Esophagus muscularis mucosa (tissue), 4 donors: ENCODE measurements at regions not wholly inside any gene's neighbourhood (a gene's known extent, or its start where the extent isn't known, plus 50 kb on each side); places are given as distances from the start of the nearest gene placed in this dataset.

Source experiments
- EP300 ChIP-seq: sonication (generic); formaldehyde crosslinking; IDR thresholded peaks from one replicate; pipeline ENCODE4 v1.6.1; 2017; ENCODE audit warnings: antibody characterized with exemption
- POLR2A ChIP-seq: fragments of 450-650 bp; IDR thresholded peaks from one replicate; pipeline ENCODE4 v1.6.1; 2017; ENCODE audit warnings: antibody characterized with exemption, moderate library complexity, mild to moderate bottlenecking, low read depth
- POLR2AphosphoS5 ChIP-seq, 2 donors: sonication (generic); formaldehyde crosslinking; IDR thresholded peaks; one replicate each; pipeline ENCODE4 v1.6.1; 2017; ENCODE audit warnings: antibody characterized with exemption in 2 of 2
- TF ChIP-seq, protein P1 (sequence below), 3 experiments: fragments of 200-600 bp in 2 of 3; fragments of 450-650 bp in 1 of 3; sonication (generic) in 2 of 3; IDR thresholded peaks; one replicate each; pipeline ENCODE4 v1.5.1; 2017 to 2019; ENCODE audit warnings: antibody characterized with exemption in 3 of 3, mild to moderate bottlenecking in 2 of 3, moderate library complexity in 1 of 3

DNA sequence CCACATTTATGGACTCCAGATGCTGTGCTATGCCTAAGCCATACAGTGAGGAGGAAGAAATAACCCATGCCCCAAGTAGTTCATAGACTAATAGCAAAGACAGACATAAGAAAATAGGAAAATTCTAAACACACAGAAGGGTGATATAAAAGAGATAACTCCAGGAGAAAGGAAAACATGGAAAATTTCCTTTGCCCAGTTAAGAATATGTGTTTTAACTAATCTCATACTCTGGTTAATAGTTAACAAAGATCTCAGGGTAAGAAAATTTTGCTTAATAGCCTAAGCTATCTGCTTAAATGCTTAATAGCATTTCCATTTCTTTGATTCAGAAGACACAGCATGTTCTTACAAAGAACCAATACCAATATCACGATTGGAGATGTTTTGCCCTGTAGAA is 358.0 kb downstream of the MSX2 start:
- TF ChIP-seq, protein P1, sequence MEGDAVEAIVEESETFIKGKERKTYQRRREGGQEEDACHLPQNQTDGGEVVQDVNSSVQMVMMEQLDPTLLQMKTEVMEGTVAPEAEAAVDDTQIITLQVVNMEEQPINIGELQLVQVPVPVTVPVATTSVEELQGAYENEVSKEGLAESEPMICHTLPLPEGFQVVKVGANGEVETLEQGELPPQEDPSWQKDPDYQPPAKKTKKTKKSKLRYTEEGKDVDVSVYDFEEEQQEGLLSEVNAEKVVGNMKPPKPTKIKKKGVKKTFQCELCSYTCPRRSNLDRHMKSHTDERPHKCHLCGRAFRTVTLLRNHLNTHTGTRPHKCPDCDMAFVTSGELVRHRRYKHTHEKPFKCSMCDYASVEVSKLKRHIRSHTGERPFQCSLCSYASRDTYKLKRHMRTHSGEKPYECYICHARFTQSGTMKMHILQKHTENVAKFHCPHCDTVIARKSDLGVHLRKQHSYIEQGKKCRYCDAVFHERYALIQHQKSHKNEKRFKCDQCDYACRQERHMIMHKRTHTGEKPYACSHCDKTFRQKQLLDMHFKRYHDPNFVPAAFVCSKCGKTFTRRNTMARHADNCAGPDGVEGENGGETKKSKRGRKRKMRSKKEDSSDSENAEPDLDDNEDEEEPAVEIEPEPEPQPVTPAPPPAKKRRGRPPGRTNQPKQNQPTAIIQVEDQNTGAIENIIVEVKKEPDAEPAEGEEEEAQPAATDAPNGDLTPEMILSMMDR (IDR thresholded peaks at IDR 0.05): no peak
- TF ChIP-seq POLR2AphosphoS5 (IDR thresholded peaks at IDR 0.05) (no peak), POLR2A (no peak), EP300 (no peak)
